IMR-90 (cell line): ENCODE measurements at regions not wholly inside any gene's neighbourhood (a gene's known extent, or its start where the extent isn't known, plus 50 kb on each side); places are given as distances from the start of the nearest gene placed in this dataset.

Experiments used
- ATAC-seq: fragments of 200-7000 bp; cut with Tn5 transposase; 2 replicates; pipeline ENCODE4 v1.9.1; 2020; ENCODE audit warnings: low read depth, mild to moderate bottlenecking, moderate library complexity
- BruUV-seq: library from RNA; stranded (reverse); fragments of 400-500 nt; replicated peaks from 2 replicates; lab custom pipeline; 2021; lab: Mats Ljungman, UMichigan
- CTCF ChIA-PET: fragments of 300-600 bp; formaldehyde crosslinking; extraction: SDS; loops from one replicate; lab custom pipeline; 2021; ENCODE audit warnings: antibody characterized with exemption; lab: Yijun Ruan, JAX
- POLR2A ChIA-PET: fragments of 300-600 bp; sonication (Branson Sonifier 250); formaldehyde crosslinking; loops from one replicate; lab custom pipeline; 2022; ENCODE audit warnings: antibody characterized with exemption; ENCODE audit not compliant: unreplicated experiment; lab: Charles Lee
- DNase-seq: peaks from one replicate; pipeline ENCODE4 v3.0.0; 2013
- H2AFZ ChIP-seq: replicated peaks from 2 replicates; pipeline ENCODE3; 2013; ENCODE audit warnings: low read length, mild to moderate bottlenecking; ENCODE audit not compliant: poor library complexity
- H2AK5ac ChIP-seq: 2 replicates; pipeline ENCODE4 v1.6.1; 2013; ENCODE audit warnings: low read depth, low read length, inconsistent platforms
- H2AK9ac ChIP-seq: replicated peaks from 2 replicates; pipeline ENCODE3; 2013; ENCODE audit warnings: mild to moderate bottlenecking, low read depth, low read length, moderate library complexity; ENCODE audit not compliant: poor library complexity
- H2BK120ac ChIP-seq: 2 replicates; pipeline ENCODE4 v1.6.1; 2013; ENCODE audit warnings: low read depth, low read length, inconsistent platforms
- H2BK15ac ChIP-seq: 3 replicates; pipeline ENCODE4 v1.6.1; 2013; ENCODE audit warnings: low read depth, low read length, inconsistent platforms
- H2BK20ac ChIP-seq: 2 replicates; pipeline ENCODE4 v1.6.1; 2013; ENCODE audit warnings: low read depth, mild to moderate bottlenecking, inconsistent platforms, low read length, moderate library complexity
- H2BK5ac ChIP-seq: 2 replicates; pipeline ENCODE4 v1.6.1; 2013; ENCODE audit warnings: mild to moderate bottlenecking, low read depth, low read length, inconsistent platforms; ENCODE audit not compliant: poor library complexity, severe bottlenecking
- H3K14ac ChIP-seq: replicated peaks from 2 replicates; pipeline ENCODE4 v1.6.1; 2013; ENCODE audit warnings: low read depth, low read length, inconsistent platforms
- H3K18ac ChIP-seq: 2 replicates; pipeline ENCODE4 v1.6.1; 2013; ENCODE audit warnings: low read depth, low read length, control low read depth
- H3K23ac ChIP-seq: 2 replicates; pipeline ENCODE4 v1.6.1; 2013; ENCODE audit warnings: low read depth, low read length, inconsistent platforms
- H3K27ac ChIP-seq: 2 replicates; pipeline ENCODE4 v1.5.1; 2013; ENCODE audit warnings: mild to moderate bottlenecking, control low read depth, low read length; ENCODE audit not compliant: insufficient read depth
- H3K27me3 ChIP-seq: 2 replicates; pipeline ENCODE4 v1.6.1; 2013; ENCODE audit warnings: low read length; ENCODE audit not compliant: control insufficient read depth, insufficient read depth
- H3K36me3 ChIP-seq: 2 replicates; pipeline ENCODE4 v1.6.1; 2013; ENCODE audit warnings: low read length, mixed read lengths; ENCODE audit not compliant: control insufficient read depth, insufficient read depth
- H3K4ac ChIP-seq: 2 replicates; pipeline ENCODE4 v1.6.1; 2013; ENCODE audit warnings: low read depth, low read length, inconsistent platforms
- H3K4me1 ChIP-seq: 2 replicates; pipeline ENCODE4 v1.6.1; 2013; ENCODE audit warnings: low read length, mixed read lengths; ENCODE audit not compliant: control insufficient read depth, insufficient read depth
- H3K4me2 ChIP-seq: 2 replicates; pipeline ENCODE4 v1.6.1; 2013; ENCODE audit warnings: low read depth, mild to moderate bottlenecking, control low read depth, low read length, moderate library complexity
- H3K4me3 ChIP-seq: 2 replicates; pipeline ENCODE4 v1.5.1; 2013; ENCODE audit warnings: low read depth, mild to moderate bottlenecking, control low read depth, low read length, moderate library complexity; ENCODE audit not compliant: insufficient read depth
- H3K56ac ChIP-seq: 2 replicates; pipeline ENCODE4 v1.6.1; 2013; ENCODE audit warnings: low read length, inconsistent platforms; ENCODE audit not compliant: insufficient read depth; ENCODE audit errors: extremely low read depth
- H3K79me1 ChIP-seq, 2 experiments: 2 replicates each; pipeline ENCODE4 v1.6.1; 2013; ENCODE audit warnings: low read length in 2 of 2, inconsistent platforms in 1 of 2, low read depth in 1 of 2
- H3K9ac ChIP-seq: 2 replicates; pipeline ENCODE4 v1.6.1; 2013; ENCODE audit warnings: low read depth, low read length, control low read depth
- H3K9me1 ChIP-seq: 2 replicates; pipeline ENCODE4 v1.6.1; 2013; ENCODE audit warnings: low read length, inconsistent platforms; ENCODE audit not compliant: insufficient read depth
- H3K9me3 ChIP-seq: 2 replicates; pipeline ENCODE4 v1.6.1; 2013; ENCODE audit warnings: low read length; ENCODE audit not compliant: control insufficient read depth, insufficient read depth
- H4K20me1 ChIP-seq: 2 replicates; pipeline ENCODE4 v1.6.1; 2013; ENCODE audit warnings: low read length, inconsistent platforms; ENCODE audit not compliant: insufficient read depth
- H4K5ac ChIP-seq: 2 replicates; pipeline ENCODE4 v1.6.1; 2013; ENCODE audit warnings: mild to moderate bottlenecking, low read depth, low read length, control low read depth
- H4K8ac ChIP-seq, 2 experiments: 2 replicates each; pipeline ENCODE4 v1.6.1; 2013; ENCODE audit warnings: low read depth in 2 of 2, low read length in 2 of 2, control low read depth in 1 of 2, inconsistent platforms in 1 of 2
- H4K91ac ChIP-seq: 2 replicates; pipeline ENCODE4 v1.6.1; 2013; ENCODE audit warnings: low read depth, low read length, inconsistent platforms; ENCODE audit not compliant: insufficient read depth
- BHLHE40 ChIP-seq: fragments of 150-350 bp; IDR thresholded peaks from 2 replicates; pipeline ENCODE4 v1.6.1; 2016; ENCODE audit warnings: mild to moderate bottlenecking, low read depth, low read length
- CEBPB ChIP-seq: IDR thresholded peaks from 2 replicates; pipeline ENCODE4 v1.6.1; 2012; ENCODE audit warnings: low read depth, low read length, improper control_type of control experiment
- CHD1 ChIP-seq: IDR thresholded peaks from 2 replicates; pipeline ENCODE4 v1.6.1; 2012; ENCODE audit warnings: low read depth, low read length, improper control_type of control experiment
- CTCF ChIP-seq: conservative IDR thresholded peaks from 2 replicates; pipeline ENCODE4 v1.5.1; 2012; ENCODE audit warnings: mild to moderate bottlenecking, low read depth, low read length, improper control_type of control experiment
- ELK1 ChIP-seq: fragments of 150-350 bp; IDR thresholded peaks from 2 replicates; pipeline ENCODE4 v1.6.1; 2016; ENCODE audit warnings: low read depth, mild to moderate bottlenecking, low read length, moderate library complexity, borderline replicate concordance
- FOS ChIP-seq: fragments of 150-350 bp; IDR thresholded peaks from 2 replicates; pipeline ENCODE4 v1.6.1; 2016; ENCODE audit warnings: low read depth, low read length
- MAFK ChIP-seq: IDR thresholded peaks from 2 replicates; pipeline ENCODE4 v1.6.1; 2012; ENCODE audit warnings: low read depth, low read length, improper control_type of control experiment
- MAZ ChIP-seq: IDR thresholded peaks from 2 replicates; pipeline ENCODE4 v1.6.1; 2012; ENCODE audit warnings: low read depth, mild to moderate bottlenecking, low read length, improper control_type of control experiment, moderate library complexity, borderline replicate concordance
- MXI1 ChIP-seq: IDR thresholded peaks from 2 replicates; pipeline ENCODE4 v1.6.1; 2012; ENCODE audit warnings: low read depth, mild to moderate bottlenecking, low read length, moderate library complexity, borderline replicate concordance
- NFE2L2 ChIP-seq: fragments of 150-350 bp; IDR thresholded peaks from 2 replicates; pipeline ENCODE4 v1.6.1; 2016; ENCODE audit warnings: low read depth, mild to moderate bottlenecking, low read length
- POLR2A ChIP-seq: IDR thresholded peaks from 2 replicates; pipeline ENCODE4 v1.6.1; 2012; ENCODE audit warnings: mild to moderate bottlenecking, low read depth, low read length
- RAD21 ChIP-seq: IDR thresholded peaks from 2 replicates; pipeline ENCODE4 v1.6.1; 2012; ENCODE audit warnings: low read length, improper control_type of control experiment
- RCOR1 ChIP-seq: IDR thresholded peaks from 2 replicates; pipeline ENCODE4 v1.6.1; 2012; ENCODE audit warnings: mild to moderate bottlenecking, low read length, improper control_type of control experiment; ENCODE audit not compliant: insufficient replicate concordance
- RFX5 ChIP-seq: IDR thresholded peaks from 2 replicates; pipeline ENCODE4 v1.8.0; 2012; ENCODE audit warnings: low read depth, mild to moderate bottlenecking, low read length, moderate library complexity
- SMC3 ChIP-seq: fragments of 150-350 bp; IDR thresholded peaks from 2 replicates; pipeline ENCODE4 v1.6.1; 2016; ENCODE audit warnings: low read depth, mild to moderate bottlenecking, antibody characterized with exemption, low read length, moderate library complexity
- USF2 ChIP-seq: fragments of 150-350 bp; IDR thresholded peaks from 2 replicates; pipeline ENCODE4 v1.6.1; 2017; ENCODE audit warnings: mild to moderate bottlenecking, antibody characterized with exemption, low read length, low read depth
- WGBS, 2 experiments: methylation state at CpG; one replicate each; pipeline versions ENCODE4 v1.1.5 to v1.1.7; 2013; ENCODE audit warnings: missing lambda C conversion rate in 2 of 2; ENCODE audit not compliant: insufficient read length in 1 of 2; ENCODE audit errors: extremely low coverage in 2 of 2; 5-methylcytosine and 5-hydroxymethylcytosine counted together
- dilution Hi-C: fragments of 300-500 bp; cut with HindIII; formaldehyde crosslinking; loops from one replicate; pipeline ENCODE4 v1.14.3; 2018; ENCODE audit warnings: low sequenced_read_pairs; ENCODE audit not compliant: unreplicated experiment
- in situ Hi-C: fragments of 300-500 bp; cut with MboI; formaldehyde crosslinking; loops from 3 replicates; pipeline ENCODE4 v1.14.3; 2019; ENCODE audit warnings: low sequenced_read_pairs, inconsistent platforms, mixed read lengths
- intact Hi-C: fragments of 100-400 bp; cut with micrococcal nuclease; formaldehyde crosslinking; loops from 2 replicates; pipeline ENCODE4 v1.10.0; 2022

- Histone ChIP-seq H3K9me3 (no peaks in the 10 kb centered on the region), H3K4me1 (peaks cover 9% of the 10 kb centered on the region), H2AK9ac (no peak overlapping the region), H2BK120ac (peak overlapping the region; percentile 89), H3K4ac (peak overlapping the region; percentile 69; the same call in 1 of the 2 replicates), H2AK5ac (peak overlapping the region; percentile 68; the same call in 1 of the 2 replicates), H3K4me2 (peak overlapping the region; percentile 66), H4K20me1 (no peaks in the 10 kb centered on the region), H3K9ac (peak overlapping the region; percentile 88; the same call in 1 of the 2 replicates), H2BK20ac (peak overlapping the region; percentile 88), H3K14ac (peak overlapping the region; percentile 17), H4K8ac (peak overlapping the region; percentile 9 to 76; a peak in 3 of 4 replicates), H3K36me3 (no peaks in the 10 kb centered on the region), H4K91ac (peak overlapping the region; percentile 45), H2BK15ac (peak overlapping the region; percentile 22; the same call in 2 of the 3 replicates), H3K27me3 (no peaks in the 10 kb centered on the region), H3K27ac (peak overlapping the region; percentile 5; the same call in 1 of the 2 replicates), H3K56ac (no peak overlapping the region), H2AFZ (no peak overlapping the region), H3K18ac (peak overlapping the region; percentile 77; the same call in 1 of the 2 replicates), H3K4me3 (no peak overlapping the region), H3K23ac (peak overlapping the region; percentile 78; the same call in 1 of the 2 replicates), H4K5ac (peak overlapping the region; percentile 44), H3K79me1 (no peaks in the 10 kb centered on the region; a peak in 2 of 4 replicates), H3K9me1 (0 out of 2 replicates have a peak, but pooled peaks cover 8% of the 10 kb centered on the region), H2BK5ac (peak overlapping the region; percentile 39)
- ATAC-seq (no peak), DNase-seq (no peak)
- WGBS, 2 experiments: no CpG with 5 or more reads among the region's 8 CpGs
- no peak for TF ChIP-seq RFX5
- TF ChIP-seq BHLHE40: no peak
- no peak for TF ChIP-seq MAFK
- no peak for TF ChIP-seq MAZ
- TF ChIP-seq POLR2A: no peak
- no peak for TF ChIP-seq FOS
- TF ChIP-seq RCOR1: no peak
- TF ChIP-seq CEBPB: no peak
- TF ChIP-seq ELK1: no peak
- no peak for TF ChIP-seq SMC3
- TF ChIP-seq MXI1: no peak
- no peak for TF ChIP-seq NFE2L2
- no peak for TF ChIP-seq CHD1
- no peak for TF ChIP-seq RAD21
- TF ChIP-seq USF2: no peak
- no peak for TF ChIP-seq CTCF
- intact Hi-C loops (loop anchor here (1.0 to 10.0 kb wide), 3 partner anchors 95 to 277 kb away; no protein-coding TSS in a partner anchor), in situ Hi-C loops (no loop called here), dilution Hi-C loops (no loop called here)
- ChIA-PET CTCF (no interaction called here), POLR2A (no interaction called here)
- BruUV-seq: no TSS peak
Observed at GRCh38 chr3:76310089-76310488, 524.7 kb upstream of the ZNF717 start.
